Spinal cord (tissue), 9 donors: ENCODE measurements at regions not wholly inside any gene's neighbourhood (a gene's known extent, or its start where the extent isn't known, plus 50 kb on each side); places are given as distances from the start of the nearest gene placed in this dataset.

Experiments used
- DNase-seq, 6 donors: peaks; one replicate each; pipeline versions ENCODE4 v3.0.0 to v3.0.0-alpha.2; 2013 to 2015; ENCODE audit warnings: low spot score in 6 of 6, low read depth in 4 of 6
- H3K27ac ChIP-seq: one replicate; pipeline ENCODE4 v1.5.1; 2013; ENCODE audit warnings: low read depth, low read length, control low read depth
- H3K27me3 ChIP-seq: one replicate; pipeline ENCODE4 v1.6.1; 2013; ENCODE audit warnings: low read length; ENCODE audit not compliant: control insufficient read depth, insufficient read depth
- H3K36me3 ChIP-seq: one replicate; pipeline ENCODE4 v1.6.1; 2013; ENCODE audit warnings: low read length; ENCODE audit not compliant: control insufficient read depth, insufficient read depth
- H3K4me1 ChIP-seq: one replicate; pipeline ENCODE4 v1.6.1; 2013; ENCODE audit warnings: low read length; ENCODE audit not compliant: control insufficient read depth, insufficient read depth
- H3K4me3 ChIP-seq: one replicate; pipeline ENCODE4 v1.5.1; 2013; ENCODE audit warnings: low read depth, low read length, control low read depth
- H3K9me3 ChIP-seq: one replicate; pipeline ENCODE4 v1.6.1; 2013; ENCODE audit warnings: low read length; ENCODE audit not compliant: control insufficient read depth, insufficient read depth
- WGBS: methylation state at CpG from one replicate; pipeline ENCODE4 v1.1.5; 2013; ENCODE audit warnings: missing lambda C conversion rate; ENCODE audit not compliant: insufficient coverage; 5-methylcytosine and 5-hydroxymethylcytosine counted together
- donor health status: healthy.

DNA sequence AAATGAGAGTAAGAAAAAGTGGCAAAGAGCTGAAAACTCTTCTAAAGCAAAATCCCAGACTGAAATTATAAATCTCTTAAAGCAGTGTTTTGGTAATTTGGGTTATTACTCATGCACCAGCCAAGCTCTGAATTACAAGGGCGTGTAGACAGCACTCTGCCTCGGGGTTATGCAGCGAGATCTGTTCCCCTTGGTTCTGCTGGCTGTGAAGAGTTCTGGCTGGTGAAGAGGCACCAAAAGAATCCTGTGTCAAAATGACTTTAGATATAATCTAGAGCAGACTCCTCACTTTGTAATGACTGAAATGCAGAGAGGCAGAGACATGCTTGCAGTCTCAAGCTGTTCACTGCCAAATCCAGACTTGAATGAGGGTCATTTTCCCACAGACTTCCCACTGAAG lies 461.8 kb upstream of the CXADR start:
- Histone ChIP-seq H3K4me3 (no peak overlapping the region), H3K27ac (peak overlapping the region; percentile 67), H3K36me3 (no peaks in the 10 kb centered on the region), H3K9me3 (no peaks in the 10 kb centered on the region), H3K27me3 (no peaks in the 10 kb centered on the region), H3K4me1 (no peaks in the 10 kb centered on the region)
- DNase-seq: peak in 2 of 6 donors; percentile 35 to 41
- WGBS: 27% methylated on average over 3 of the region's 3 CpGs

DNA sequence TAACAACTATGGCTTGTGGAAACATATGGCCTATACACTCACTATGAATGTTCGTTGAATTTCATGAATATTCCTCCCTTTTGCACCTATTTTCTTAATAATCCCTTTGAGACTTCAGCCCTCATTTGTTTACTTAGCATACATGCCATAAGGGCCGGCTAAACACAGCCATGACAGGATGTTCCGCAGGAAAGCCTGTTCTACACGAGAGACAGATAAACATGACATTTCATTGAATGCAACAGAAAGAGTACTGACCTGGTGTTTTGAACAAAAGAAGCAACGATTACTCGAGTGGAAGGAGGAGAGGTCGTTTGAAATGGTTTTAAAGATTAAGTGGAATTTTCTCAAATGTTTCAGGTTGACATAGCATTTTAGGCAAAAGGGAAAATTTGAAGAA lies 459.5 kb upstream of the CXADR start:
- Histone ChIP-seq H3K9me3 (no peaks in the 10 kb centered on the region), H3K27ac (no peak overlapping the region), H3K27me3 (no peaks in the 10 kb centered on the region), H3K4me3 (no peak overlapping the region), H3K36me3 (no peaks in the 10 kb centered on the region), H3K4me1 (no peaks in the 10 kb centered on the region)
- peak in 2 of 6 donors; percentile 21 to 58 for DNase-seq
- WGBS: 30% methylated on average over 3 of the region's 7 CpGs

DNA sequence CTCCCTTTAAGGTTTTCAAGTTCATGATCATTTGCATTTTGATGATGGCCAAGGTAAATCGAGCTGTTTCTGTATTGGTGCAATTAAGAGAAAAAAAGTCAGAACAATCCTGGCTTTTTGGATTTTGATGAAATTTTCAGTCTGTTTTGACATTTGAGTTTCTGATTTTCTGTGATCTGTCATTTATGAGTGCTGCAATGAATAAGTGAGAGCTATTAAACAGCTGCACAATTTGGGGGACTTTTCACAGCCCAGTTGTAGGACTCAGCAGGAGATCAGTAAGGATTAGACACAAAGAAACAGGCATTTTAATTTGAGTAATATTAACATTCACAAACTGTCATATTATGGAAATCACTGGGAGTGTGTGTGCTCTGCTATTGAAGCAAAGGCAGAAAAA lies 452.9 kb upstream of the CXADR start:
- Histone ChIP-seq H3K4me1 (no peaks in the 10 kb centered on the region), H3K27me3 (no peaks in the 10 kb centered on the region), H3K27ac (no peak overlapping the region), H3K4me3 (no peak overlapping the region), H3K9me3 (no peaks in the 10 kb centered on the region), H3K36me3 (no peaks in the 10 kb centered on the region)
- 43% methylated on average over 1 of the region's 1 CpG for WGBS
- DNase-seq: peak in 2 of 6 donors; percentile 19 to 51

GRCh38 chr21:17066006-17066405 lies 446.8 kb upstream of the CXADR start:
- H3K9me3 ChIP-seq: no peaks in the 10 kb centered on the region
- no peak overlapping the region for H3K27ac ChIP-seq
- no peaks in the 10 kb centered on the region for H3K27me3 ChIP-seq
- H3K4me3 ChIP-seq: no peak overlapping the region
- no peaks in the 10 kb centered on the region for H3K36me3 ChIP-seq
- H3K4me1 ChIP-seq: no peaks in the 10 kb centered on the region
- peak in 1 of 6 donors; percentile 51 for DNase-seq

- H3K27me3 ChIP-seq: no peaks in the 10 kb centered on the region
- DNase-seq: no peak
- H3K4me1 ChIP-seq: no peaks in the 10 kb centered on the region
- WGBS: no CpG with 5 or more reads among the region's 3 CpGs
- no peaks in the 10 kb centered on the region for H3K9me3 ChIP-seq
- H3K4me3 ChIP-seq: no peak overlapping the region
- no peak overlapping the region for H3K27ac ChIP-seq
- H3K36me3 ChIP-seq: no peaks in the 10 kb centered on the region
These were observed 441.8 kb upstream of the CXADR start for GRCh38 chr21:17071093-17071492.

DNA sequence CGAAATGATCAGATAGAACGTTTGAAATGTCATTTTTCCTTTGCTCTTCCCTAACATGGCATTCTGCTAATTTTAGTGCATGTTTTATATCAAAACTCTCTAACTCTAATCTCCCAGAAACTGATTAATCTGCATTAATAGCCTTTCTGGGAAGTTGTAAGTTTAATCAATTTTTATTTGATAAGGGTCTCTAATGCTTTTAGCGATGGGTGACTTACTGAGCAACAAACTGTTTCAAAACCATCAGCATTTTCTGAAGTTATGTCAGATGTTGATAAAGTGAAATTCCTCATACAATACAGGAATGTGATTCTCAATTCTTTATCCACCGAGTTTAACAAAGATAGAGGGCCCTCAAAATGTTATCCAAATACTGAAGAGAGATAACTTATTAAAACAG lies 431.6 kb upstream of the CXADR start:
- Histone ChIP-seq H3K36me3 (no peaks in the 10 kb centered on the region), H3K9me3 (no peaks in the 10 kb centered on the region), H3K27ac (no peak overlapping the region), H3K4me1 (no peaks in the 10 kb centered on the region), H3K27me3 (no peaks in the 10 kb centered on the region), H3K4me3 (no peak overlapping the region)
- 100% methylated on average over 2 of the region's 4 CpGs for WGBS
- no peak for DNase-seq

GRCh38 chr21:17082843-17083483 lies 429.9 kb upstream of the CXADR start:
- no peaks in the 10 kb centered on the region for H3K4me1 ChIP-seq
- WGBS: 73% methylated on average over 4 of the region's 4 CpGs
- H3K4me3 ChIP-seq: no peak overlapping the region
- no peak overlapping the region for H3K27ac ChIP-seq
- H3K9me3 ChIP-seq: no peaks in the 10 kb centered on the region
- no peaks in the 10 kb centered on the region for H3K36me3 ChIP-seq
- H3K27me3 ChIP-seq: no peaks in the 10 kb centered on the region
- peak in 2 of 6 donors; percentile 8 to 54 for DNase-seq

DNA sequence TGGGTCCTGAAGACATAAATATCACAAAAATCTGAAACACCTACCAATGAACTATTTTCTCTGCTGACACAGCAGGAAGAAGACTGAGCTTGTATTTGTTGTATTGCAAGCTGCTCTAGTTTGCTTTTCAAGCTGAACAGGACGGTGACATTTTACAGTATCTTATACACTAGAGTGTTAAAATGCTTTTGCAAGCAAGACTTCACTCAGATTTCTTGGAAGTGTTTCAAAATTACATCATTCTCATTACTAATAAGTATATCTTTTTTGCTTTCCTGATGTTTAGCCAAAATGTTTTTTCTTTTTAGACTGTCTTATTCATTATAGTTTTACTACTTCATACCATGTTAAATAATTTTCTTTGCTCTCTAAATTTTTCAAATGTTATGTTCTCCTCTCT lies 427.1 kb upstream of the CXADR start:
- Histone ChIP-seq H3K27ac (no peak overlapping the region), H3K9me3 (no peaks in the 10 kb centered on the region), H3K4me3 (no peak overlapping the region), H3K27me3 (no peaks in the 10 kb centered on the region), H3K4me1 (no peaks in the 10 kb centered on the region), H3K36me3 (no peaks in the 10 kb centered on the region)
- no CpG with 5 or more reads among the region's 1 CpG for WGBS
- DNase-seq: peak in 2 of 6 donors; percentile 23 to 28

DNA sequence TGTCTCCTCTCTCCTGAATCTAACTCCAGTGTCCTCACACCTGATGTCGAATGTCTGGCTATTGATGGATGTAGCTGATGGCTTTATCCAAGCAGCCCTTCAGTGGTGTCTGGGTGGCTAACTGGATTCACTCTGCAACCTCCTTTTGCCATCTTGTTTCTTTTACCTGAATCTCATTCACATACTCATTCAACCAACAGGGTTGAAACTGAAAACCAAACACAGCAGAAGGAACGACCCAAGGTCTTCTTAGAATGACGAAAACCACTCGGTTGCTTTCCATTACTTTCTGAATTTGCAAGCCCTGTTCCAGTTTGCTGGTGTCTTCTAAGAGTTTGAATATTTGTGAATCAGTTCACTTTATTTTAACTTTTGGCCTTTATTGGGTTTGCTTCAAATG lies 424.3 kb upstream of the CXADR start:
- WGBS: 100% methylated on average over 3 of the region's 4 CpGs
- peak in 1 of 6 donors; percentile 3 for DNase-seq
- no peak overlapping the region for H3K4me3 ChIP-seq
- H3K4me1 ChIP-seq: no peaks in the 10 kb centered on the region
- no peaks in the 10 kb centered on the region for H3K9me3 ChIP-seq
- no peaks in the 10 kb centered on the region for H3K27me3 ChIP-seq
- peak overlapping the region; percentile 48 for H3K27ac ChIP-seq
- no peaks in the 10 kb centered on the region for H3K36me3 ChIP-seq

DNA sequence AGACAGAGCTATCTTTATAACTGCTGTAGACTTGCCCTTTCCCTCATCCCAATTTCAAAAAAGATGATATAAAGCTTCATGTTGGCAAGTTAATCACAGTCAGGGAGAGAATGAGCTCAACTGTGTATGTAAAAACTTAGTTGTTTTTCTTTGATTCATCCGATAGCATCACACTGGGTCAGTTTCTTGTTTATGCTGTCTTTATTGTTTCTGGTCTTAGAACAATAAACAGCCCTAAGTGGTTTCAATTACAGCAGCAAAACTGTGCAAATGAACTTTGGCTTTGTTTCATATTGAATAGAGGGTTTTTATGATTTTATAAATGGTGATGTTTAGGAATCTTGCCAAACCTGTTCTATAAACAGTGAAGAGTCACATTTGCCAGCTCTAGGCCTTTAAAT lies 423.8 kb upstream of the CXADR start:
- Histone ChIP-seq H3K9me3 (no peaks in the 10 kb centered on the region), H3K4me3 (no peak overlapping the region), H3K4me1 (no peaks in the 10 kb centered on the region), H3K36me3 (no peaks in the 10 kb centered on the region), H3K27ac (peak overlapping the region; percentile 48), H3K27me3 (no peaks in the 10 kb centered on the region)
- peak in 4 of 6 donors; percentile 2 to 82 (median 40) for DNase-seq
- no CpG with 5 or more reads among the region's 1 CpG for WGBS
